Smooth muscle cell of the brain vasculature (primary cell): ENCODE measurements at regions not wholly inside any gene's neighbourhood (a gene's known extent, or its start where the extent isn't known, plus 50 kb on each side); places are given as distances from the start of the nearest gene placed in this dataset.

Source experiments
- DNase-seq: peaks from one replicate; pipeline ENCODE4 v3.0.0-alpha.2; 2012; ENCODE audit warnings: low read depth, low spot score

DNA sequence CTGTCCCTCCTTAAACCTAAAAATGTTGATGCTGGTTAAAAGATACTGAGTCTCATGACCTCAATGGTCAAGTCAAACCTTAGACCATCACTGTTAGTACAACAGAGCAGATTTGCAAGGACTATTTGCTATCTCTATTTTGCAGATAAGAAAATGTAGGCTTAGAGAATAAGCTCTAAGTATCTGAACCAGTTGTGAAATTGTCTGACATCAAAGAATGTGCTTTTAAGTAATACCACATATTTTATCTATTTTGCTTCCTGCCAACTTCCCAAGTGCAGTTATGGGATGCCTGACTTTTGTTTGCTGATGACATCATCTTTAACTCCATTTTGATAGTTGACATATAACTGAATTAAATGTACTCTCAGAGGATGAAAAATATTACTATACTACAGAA, 83.6 kb upstream of the TMEM106B start:
- DNase-seq = no peak

DNA sequence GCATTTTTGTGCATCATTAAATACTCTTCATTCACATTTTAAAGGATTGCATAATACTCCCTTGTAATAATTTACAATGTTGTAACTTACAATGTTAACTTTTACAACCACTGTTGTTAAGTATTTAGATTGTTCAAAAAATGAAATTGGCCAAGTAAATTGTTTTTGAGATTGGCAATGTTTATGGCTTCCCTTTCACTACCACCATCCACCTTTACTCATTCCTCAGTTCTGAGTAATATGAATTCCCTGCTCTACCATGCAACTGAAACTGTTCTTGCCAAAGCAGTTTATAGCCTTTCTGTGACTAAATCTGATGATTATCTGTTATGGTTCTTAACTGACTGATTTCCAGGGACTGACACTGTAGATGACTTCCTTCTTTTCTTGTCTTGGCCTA, 80.5 kb upstream of the TMEM106B start:
- DNase-seq = no peak

DNA sequence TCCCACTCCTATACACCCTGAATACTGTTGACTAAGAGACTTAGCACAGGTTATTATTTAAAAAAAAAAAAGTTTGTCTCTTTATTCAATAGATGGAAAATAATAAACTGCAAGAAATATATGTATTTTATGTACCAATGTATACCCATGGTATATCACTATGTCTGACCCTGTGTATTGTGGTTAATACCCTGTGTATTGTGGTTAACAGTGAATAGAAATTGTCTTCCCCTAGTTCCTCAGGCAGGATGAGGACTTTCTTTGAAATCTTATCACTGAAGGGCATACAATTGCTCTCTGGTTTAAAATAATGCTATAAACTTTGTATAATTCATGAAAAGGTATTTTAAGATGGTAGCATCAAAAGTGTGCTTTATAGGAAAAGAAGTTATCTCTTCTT, 80.0 kb upstream of the TMEM106B start:
- DNase-seq = no peak

DNA sequence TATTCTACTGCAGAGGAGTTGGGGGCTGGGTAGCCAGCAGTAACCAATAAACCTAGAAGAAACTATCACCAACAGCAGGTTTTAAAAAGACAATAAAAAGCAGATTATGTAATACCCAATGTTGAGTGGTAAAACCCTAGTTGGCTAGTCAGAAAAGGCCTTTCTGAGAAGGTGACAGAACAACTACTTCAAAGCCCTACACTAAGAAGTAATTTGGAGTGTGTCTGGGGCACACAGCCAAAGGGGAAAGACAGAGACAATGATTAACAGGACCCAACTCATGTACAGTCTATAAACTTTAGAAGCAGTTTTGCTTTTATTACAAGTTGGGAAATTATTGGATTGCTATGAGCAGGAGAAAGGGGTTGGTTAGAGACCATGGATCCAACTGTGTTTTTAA, 77.2 kb upstream of the TMEM106B start:
- no peak for DNase-seq

DNA sequence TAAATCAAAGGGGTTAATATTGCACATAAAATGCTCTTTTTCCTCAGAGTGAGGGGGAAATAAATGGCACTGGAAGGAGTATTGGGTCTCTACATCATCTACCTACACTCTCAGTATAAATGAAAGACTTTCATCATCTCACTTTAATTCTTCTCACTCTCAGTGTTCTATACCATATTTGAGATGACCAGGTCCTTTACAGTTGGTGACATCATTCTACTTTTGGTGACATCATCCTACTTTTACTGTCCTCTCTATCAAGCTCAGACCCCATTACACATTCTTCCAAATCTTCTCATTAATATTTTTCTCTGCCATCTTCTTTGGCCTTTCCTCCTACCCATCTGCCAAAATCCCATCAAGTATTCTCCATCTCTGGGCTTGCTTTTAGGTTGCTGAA, 74.6 kb upstream of the TMEM106B start:
- DNase-seq = no peak

GRCh38 chr7:12137283-12137682, 73.8 kb upstream of the TMEM106B start:
- no peak for DNase-seq

- DNase-seq = no peak
Measured at GRCh38 chr7:12138421-12138820, 72.7 kb upstream of the TMEM106B start.

GRCh38 chr7:12139416-12139815, 71.7 kb upstream of the TMEM106B start:
- no peak for DNase-seq

- DNase-seq = no peak
Measured at GRCh38 chr7:12146813-12147212, 64.3 kb upstream of the TMEM106B start.

DNA sequence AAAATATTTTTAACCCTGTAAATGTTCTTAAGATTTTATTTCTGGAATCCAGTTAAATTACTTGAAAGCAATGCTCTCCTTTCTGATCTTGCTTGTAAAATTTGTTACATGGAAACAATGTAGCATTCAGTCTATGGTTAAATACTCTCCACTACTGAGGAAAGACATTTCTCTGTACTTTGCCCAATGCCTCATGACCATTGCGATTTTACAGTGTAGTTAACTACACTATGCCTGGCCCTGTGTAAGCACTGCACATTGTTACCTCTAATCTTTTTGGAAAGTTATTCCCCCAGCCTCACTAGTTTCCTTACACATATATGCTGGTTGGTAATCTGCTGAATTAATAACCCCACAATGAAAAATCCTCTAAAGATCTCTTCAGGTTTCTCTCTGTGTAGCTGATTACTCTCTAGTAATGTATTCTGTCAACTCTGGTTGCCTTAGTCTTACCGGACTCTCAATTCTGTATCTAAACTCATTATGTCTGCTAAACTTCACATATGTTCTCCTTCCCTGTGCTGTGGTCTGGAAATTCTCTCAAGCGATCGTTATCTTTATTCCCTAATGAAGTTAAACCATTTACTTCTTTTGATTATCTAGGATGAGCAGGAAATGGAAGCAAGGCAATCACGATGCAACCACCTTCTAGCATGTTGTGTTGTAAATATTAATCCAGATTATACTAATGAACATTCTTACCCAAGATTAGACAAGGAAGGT, 58.7 kb upstream of the TMEM106B start:
- no peak for DNase-seq

DNA sequence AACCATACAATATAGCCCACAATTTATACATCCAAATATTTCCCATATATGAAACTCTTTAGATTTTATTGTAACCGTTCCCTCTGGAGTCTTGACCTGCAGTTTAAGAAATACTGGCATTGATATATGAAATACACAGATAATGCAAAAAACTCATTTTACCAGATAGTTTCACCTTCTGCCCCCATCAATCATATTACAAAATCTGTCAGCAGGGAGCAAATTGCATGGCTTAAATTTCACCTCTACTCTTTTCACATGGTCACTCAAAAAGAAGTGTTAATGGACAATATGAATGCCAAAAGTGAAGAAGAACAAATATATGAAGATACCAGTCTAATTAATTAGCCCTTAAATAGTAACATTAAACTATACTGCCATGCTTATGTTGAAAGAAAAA, 57.0 kb upstream of the TMEM106B start:
- no peak for DNase-seq

DNA sequence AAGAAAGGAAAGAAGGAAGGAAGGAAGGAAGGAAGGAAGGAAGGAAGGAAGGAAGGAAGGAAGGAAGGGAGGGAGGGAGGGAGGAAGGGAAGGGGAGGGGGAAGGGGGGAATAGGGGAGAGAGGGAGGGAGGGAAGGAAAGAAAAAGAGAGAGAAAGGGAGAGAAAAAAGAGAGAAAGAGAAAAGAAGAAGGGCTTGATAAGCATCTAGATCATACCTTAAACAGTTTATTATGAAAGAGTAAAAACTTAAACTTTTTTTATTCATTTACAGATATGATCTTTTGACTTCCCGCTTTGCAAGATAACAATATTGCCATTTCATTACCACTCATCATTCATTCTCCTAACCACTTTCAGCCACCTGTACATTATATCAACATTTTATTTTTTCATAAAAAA, 53.6 kb upstream of the TMEM106B start:
- DNase-seq = no peak

DNA sequence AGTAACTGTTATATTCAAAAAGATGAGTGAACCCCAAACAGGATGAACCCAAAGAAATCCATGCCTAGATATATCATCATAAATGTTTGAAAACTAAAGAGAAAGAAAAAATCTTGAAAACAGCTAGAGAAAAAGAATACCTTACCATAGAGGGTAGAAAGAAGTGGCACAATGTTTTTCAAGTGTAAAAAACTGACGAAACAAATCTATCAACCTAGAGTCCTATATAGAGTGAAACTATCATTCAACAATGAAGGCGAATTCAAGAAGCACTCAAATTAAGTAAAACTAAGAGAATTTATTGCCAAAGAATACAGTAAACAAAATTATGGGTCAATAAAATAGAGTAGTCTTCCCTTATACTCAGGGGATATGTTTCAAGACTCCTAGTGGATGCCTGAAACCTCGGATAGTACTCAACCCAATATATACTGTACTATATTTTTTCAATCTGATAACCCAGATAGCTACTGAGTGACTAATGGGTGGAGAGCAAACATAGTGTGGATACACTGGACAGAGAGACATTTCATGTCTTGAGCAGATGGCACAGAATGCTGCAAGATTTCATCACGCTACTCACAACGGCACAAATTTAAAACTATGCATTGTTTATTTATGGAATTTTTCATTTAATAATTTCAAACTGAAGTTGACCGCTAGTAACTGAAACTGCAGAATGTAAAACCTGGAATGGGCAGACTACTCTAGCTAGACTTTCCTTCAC, 52.6 kb upstream of the TMEM106B start:
- DNase-seq = no peak

DNA sequence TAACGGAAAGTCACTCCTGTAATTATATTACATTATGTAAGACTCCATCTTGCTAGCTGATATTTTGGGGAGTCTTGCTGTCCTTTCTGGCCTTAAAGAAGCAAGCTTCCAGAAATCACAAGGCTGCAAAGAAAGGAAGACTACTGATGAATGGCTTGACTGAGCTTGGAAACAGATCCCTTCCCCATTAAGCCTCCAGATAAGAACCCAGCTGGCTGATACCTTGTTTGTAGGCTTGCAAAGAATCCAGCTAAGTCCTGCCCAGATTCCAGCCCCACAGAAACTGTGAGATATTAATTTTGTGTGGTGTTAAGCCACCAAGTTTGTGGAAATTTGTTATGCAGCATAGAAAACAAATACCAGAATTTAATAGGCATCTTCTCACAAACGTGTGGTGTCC, 49.9 kb upstream of the TMEM106B start:
- no peak for DNase-seq
